ENCODE measurements at regions not wholly inside any gene's neighbourhood (a gene's known extent, or its start where the extent isn't known, plus 50 kb on each side); places are given as distances from the start of the nearest gene placed in this dataset.

DNA sequence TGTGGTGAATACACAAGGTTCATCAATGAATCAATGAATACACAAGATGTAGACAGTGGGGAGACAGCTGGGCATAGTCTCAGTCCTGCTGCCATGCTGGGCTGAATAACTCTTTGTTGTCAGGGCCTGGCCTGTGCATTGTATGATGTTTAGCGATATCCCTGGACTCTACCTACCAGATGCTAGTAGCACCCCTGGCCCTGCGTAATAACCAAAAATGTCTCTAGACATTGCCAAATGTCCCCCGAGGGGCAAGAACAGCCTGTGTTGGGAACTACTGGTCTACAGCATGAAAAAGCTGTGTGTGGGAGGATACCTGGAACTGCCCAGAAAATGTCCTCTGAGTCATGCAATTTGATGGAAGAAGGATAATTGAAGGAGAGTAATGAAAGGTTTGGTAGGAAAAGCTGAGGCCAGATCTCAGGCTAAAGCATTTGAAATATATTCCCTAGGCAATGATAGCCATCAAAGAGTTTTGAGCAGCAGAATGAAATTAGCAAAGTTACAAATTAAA, 128.2 kb downstream of the TMEM30B start:
- no peak overlapping the region for H3K4me3 ChIP-seq (ENCODE audit: low read depth, low read length)
- TF ChIP-seq, protein P1, sequence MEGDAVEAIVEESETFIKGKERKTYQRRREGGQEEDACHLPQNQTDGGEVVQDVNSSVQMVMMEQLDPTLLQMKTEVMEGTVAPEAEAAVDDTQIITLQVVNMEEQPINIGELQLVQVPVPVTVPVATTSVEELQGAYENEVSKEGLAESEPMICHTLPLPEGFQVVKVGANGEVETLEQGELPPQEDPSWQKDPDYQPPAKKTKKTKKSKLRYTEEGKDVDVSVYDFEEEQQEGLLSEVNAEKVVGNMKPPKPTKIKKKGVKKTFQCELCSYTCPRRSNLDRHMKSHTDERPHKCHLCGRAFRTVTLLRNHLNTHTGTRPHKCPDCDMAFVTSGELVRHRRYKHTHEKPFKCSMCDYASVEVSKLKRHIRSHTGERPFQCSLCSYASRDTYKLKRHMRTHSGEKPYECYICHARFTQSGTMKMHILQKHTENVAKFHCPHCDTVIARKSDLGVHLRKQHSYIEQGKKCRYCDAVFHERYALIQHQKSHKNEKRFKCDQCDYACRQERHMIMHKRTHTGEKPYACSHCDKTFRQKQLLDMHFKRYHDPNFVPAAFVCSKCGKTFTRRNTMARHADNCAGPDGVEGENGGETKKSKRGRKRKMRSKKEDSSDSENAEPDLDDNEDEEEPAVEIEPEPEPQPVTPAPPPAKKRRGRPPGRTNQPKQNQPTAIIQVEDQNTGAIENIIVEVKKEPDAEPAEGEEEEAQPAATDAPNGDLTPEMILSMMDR (conservative IDR thresholded peaks at IDR 0.05; ENCODE audit: low read depth, low read length) = no peak
- DNase-seq (ENCODE audit: low read depth) = no peak

DNA sequence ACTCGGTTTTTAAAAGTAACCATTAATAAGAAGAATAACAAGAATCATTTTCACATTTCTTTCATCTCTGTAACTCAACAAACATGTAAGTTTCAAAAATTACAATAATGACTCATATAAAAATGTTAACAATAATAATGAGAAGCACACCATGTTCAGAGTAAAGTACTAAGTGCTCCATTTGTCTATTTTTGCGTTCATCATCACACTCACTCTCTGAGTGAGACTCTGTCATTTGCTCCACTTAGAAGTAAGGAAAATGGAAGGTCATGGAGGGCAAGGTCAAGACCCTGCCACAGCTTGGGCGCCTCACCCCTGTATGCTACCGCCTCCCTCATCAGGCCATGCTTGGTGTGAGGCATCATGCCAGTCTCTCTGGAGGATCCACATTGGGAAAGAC, 129.9 kb downstream of the TMEM30B start:
- no peak for DNase-seq (ENCODE audit: low read depth)
- no peak overlapping the region for H3K4me3 ChIP-seq (ENCODE audit: low read depth, low read length)
- TF ChIP-seq, protein P1 (conservative IDR thresholded peaks at IDR 0.05; ENCODE audit: low read depth, low read length) = no peak

DNA sequence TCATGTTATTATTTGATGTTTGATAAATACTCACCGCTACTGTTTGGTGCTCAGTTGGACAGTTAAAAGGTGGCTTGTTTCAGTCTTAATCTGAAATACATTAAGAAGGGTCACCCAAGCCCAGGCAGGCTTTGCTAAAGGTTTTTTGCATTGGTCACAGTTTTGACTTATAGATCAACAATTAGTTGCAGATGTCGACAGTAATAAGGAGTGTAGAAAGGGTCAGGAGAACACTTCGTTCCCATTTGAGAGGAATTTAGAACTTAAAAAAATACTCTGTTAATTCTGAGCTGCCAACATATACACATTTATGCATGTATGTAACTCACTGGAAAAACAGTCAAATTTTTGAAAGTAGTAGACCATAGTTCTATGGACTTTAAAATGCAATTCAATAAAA, 130.3 kb downstream of the TMEM30B start:
- TF ChIP-seq, protein P1 (conservative IDR thresholded peaks at IDR 0.05; ENCODE audit: low read depth, low read length) = no peak
- no peak overlapping the region for H3K4me3 ChIP-seq (ENCODE audit: low read depth, low read length)
- no peak for DNase-seq (ENCODE audit: low read depth)

DNA sequence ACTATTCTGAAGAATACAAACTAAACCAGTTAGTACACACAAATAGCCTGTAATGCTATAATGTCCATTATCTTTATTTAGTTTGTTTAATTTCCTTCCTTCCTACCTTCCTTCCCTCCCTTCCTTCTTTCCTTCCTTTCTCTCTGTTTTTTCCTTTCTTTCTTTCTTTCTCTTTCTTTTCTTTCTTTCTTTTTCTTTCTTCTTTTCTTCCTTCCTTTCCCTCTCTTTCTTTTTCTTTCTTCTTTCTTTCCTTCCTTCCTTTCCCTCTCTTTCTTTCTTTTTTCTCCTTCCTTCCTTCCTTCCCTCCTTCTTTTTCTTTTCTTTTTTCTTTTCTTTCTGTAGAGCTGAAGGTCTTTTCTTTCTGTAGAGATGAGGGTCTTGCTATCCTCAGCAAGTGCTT, 131.2 kb downstream of the TMEM30B start:
- TF ChIP-seq, protein P1 (conservative IDR thresholded peaks at IDR 0.05; ENCODE audit: low read depth, low read length) = no peak
- no peak for DNase-seq (ENCODE audit: low read depth)
- no peak overlapping the region for H3K4me3 ChIP-seq (ENCODE audit: low read depth, low read length)

DNA sequence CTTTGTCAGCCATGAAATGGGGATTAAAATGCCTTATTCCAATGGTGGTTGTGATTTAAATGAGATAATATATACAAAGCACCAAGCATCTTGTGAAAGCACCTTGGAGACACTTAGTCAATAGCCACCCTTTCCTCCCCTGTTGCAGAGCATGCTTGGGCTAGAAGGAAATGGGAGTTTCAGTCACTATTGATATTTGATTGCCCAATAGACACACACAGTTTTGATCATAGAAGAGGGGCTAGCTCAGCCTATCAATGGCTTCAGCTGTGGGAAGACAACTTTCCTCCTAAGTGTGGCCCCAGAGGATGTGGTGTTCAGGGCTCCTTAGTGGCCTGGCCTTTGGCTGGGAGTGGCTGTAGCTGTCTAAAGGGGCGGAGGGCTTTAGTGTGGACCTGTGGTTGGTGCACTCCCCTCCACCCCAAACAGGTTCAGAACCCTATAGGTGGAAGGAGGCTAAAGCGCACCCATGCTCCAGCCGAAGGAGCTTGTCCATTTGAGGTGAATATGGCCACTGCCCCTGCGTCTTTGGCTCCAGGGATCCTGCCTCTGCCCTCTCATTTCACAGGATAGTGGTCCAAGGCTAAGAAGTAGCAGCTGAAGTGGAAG, 132.3 kb downstream of the TMEM30B start:
- TF ChIP-seq, protein P1 (conservative IDR thresholded peaks at IDR 0.05; ENCODE audit: low read depth, low read length) = no peak
- no peak for DNase-seq (ENCODE audit: low read depth)
- H3K4me3 ChIP-seq (ENCODE audit: low read depth, low read length) = no peak overlapping the region

DNA sequence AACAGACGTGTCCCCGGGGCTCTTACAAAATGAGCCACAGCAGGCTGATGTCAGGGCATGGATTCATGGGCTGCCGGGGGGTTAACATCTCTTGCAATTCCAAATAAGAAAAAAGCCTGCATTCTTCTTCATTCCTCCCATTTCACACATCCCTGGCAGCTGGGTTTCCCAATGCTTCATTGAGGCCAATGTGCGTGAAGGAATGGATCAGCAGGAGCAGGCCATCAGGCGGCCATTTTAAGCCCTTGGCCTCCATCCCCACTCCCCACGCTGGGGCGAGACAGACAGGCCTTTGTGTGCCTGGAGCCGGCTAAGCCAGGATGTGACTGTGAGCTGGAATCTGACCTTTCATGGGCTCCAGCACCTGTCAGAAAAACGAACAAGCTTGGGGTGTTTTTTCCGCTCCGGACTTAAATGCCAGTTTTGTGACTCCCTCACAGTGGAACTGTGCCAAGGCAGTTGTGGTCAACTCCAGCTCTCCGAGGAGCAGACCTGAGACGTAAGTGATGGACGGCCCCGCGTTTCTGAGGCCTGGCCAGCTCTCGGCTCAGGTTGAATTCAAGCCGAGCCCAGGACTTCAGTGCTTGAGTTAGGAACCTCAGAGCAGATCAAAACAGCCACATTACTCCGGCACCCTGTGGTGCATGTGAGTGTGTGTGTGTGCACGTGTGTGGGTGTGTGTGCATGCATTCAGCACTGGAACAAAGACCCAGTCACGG, 133.1 kb downstream of the TMEM30B start:
- TF ChIP-seq, protein P1 (conservative IDR thresholded peaks at IDR 0.05; ENCODE audit: low read depth, low read length) = no peak
- DNase-seq (ENCODE audit: low read depth) = no peak
- no peak overlapping the region for H3K4me3 ChIP-seq (ENCODE audit: low read depth, low read length)
